ENCODE measurements at regions not wholly inside any gene's neighbourhood (a gene's known extent, or its start where the extent isn't known, plus 50 kb on each side); places are given as distances from the start of the nearest gene placed in this dataset.

- no peak for DNase-seq (ENCODE audit: low read depth)
- TF ChIP-seq, protein P1, sequence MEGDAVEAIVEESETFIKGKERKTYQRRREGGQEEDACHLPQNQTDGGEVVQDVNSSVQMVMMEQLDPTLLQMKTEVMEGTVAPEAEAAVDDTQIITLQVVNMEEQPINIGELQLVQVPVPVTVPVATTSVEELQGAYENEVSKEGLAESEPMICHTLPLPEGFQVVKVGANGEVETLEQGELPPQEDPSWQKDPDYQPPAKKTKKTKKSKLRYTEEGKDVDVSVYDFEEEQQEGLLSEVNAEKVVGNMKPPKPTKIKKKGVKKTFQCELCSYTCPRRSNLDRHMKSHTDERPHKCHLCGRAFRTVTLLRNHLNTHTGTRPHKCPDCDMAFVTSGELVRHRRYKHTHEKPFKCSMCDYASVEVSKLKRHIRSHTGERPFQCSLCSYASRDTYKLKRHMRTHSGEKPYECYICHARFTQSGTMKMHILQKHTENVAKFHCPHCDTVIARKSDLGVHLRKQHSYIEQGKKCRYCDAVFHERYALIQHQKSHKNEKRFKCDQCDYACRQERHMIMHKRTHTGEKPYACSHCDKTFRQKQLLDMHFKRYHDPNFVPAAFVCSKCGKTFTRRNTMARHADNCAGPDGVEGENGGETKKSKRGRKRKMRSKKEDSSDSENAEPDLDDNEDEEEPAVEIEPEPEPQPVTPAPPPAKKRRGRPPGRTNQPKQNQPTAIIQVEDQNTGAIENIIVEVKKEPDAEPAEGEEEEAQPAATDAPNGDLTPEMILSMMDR (IDR thresholded peaks at IDR 0.05; ENCODE audit: low read depth, low read length, missing control alignments) = no peak
- H3K4me3 ChIP-seq (ENCODE audit: low read depth, low read length) = no peak overlapping the region
- in situ Hi-C loops (cut with HindIII; ENCODE audit: low sequenced_read_pairs) = no loop called here
Observed at GRCh38 chr14:35480119-35480769, 53.7 kb upstream of the INSM2 start.

GRCh38 chr14:35482994-35483515 is 50.9 kb upstream of the INSM2 start:
- H3K4me3 ChIP-seq (ENCODE audit: low read depth, low read length) = no peak overlapping the region
- in situ Hi-C loops (cut with HindIII; ENCODE audit: low sequenced_read_pairs) = no loop called here
- no peak for DNase-seq (ENCODE audit: low read depth)
- TF ChIP-seq, protein P1 (IDR thresholded peaks at IDR 0.05; ENCODE audit: low read depth, low read length, missing control alignments) = no peak

Data from astrocyte of the cerebellum (primary cell).